Retina (tissue), 1 donor: ENCODE measurements at regions not wholly inside any gene's neighbourhood (a gene's known extent, or its start where the extent isn't known, plus 50 kb on each side); places are given as distances from the start of the nearest gene placed in this dataset.
A peak's percentile ranks its signal among the peaks of the same experiment; 100 is the strongest.
"Not testable (repeated sequence)": the region's sequence is repeated elsewhere in the genome, so short reads cannot be mapped to it uniquely, and the experiment has no call there.

Experiments used
- DNase-seq: peaks from one replicate; pipeline ENCODE4 v3.0.0-alpha.2; 2016

DNA sequence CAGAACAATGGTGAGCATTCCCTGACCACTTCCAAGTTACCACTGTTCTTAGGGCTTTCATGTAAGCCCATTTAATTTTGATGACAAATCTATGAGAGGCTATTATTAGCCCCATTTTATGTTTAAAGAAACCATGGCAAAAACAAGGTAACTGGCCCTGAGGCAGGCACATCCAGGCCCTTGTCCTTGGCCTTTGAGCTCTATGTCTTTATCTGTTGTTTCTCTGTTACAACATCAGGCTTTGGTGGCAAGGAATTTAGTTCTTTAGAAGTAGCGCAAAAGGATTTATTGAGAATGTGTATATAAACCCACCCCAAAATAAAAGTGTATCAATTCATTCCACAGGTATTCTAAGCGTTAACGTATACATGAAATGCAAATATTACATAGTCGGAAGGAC is 257.1 kb downstream of the HNMT start:
- DNase-seq: no peak

DNA sequence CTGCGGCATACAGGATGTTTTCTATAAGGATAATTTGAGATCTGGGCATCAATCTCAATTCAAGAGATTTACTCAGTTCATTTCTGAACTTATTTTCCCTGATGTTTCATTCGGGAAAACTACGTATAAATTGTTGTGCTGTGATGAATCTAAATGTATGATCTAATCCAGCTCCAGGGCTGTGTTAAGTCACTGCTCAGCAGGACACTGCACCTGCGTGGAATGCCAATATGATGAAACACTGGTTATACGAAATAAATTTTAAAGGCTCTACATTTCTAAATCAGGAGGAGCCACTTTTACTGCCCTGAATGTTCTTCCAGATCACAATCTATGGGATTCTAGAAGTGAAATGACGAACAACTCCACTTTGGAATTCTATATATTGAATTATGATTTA is 259.0 kb downstream of the HNMT start:
- no peak for DNase-seq

DNA sequence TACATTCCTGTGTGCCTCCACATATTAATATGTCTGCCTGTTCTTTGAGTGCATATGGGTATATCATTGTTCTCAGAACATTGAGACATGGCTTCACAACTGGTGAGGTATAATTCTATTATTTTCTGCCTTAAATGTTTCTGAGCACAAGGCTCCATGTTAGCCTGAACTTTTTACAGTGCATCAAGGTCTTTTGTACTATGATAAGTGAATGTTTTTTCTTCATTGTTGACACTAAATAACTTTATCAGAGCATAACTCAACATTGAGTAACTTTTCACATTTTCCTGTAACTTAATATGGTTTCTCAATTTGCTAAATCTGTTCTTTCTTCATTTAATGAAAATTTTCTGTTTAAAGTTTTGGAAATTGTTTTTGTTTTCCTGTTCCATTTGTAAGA is 262.9 kb downstream of the HNMT start:
- no peak for DNase-seq

GRCh38 chr2:138228101-138228500 is 263.8 kb downstream of the HNMT start:
- no peak for DNase-seq

DNA sequence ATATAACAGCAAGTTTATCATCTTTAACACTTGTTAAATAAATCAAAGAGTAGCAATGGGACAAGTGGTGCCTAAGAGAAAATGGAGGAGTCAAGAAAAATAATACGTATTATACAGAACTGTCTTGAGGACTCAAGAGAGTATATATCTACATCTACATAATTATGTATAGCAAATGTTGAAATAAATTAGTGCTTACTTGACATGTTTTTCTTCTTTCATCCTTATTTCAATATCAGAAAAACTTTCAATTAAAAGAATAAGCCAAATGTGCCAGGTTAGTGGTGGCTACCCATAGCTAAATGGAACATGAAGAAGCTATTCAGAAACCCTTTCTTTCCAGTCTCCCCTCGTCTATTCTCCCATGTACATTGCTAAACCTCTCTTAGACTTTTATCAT is 267.3 kb upstream of the SPOPL start:
- no peak for DNase-seq

- DNase-seq: no peak
Measured at GRCh38 chr2:138235041-138235440, 266.5 kb upstream of the SPOPL start.

DNA sequence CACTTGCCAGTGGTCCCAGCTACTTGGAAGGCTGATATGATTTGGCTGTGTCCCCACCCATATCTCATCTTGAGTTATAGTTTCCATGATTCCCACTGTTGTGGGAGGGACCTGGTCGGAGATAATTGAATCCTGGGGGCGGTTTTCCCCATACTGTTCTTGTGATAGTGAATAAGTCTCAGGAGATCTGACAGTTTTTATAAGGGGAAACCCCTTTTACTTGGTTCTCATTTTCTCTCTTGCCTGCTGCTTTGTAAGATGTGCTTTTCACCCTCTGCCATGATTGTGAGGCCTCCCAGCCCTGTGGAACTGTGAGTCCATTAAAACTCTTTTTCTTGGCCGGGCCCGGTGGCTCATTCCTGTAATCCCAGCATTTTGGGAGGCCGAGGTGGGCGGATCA is 265.4 kb upstream of the SPOPL start:
- no peak for DNase-seq

- DNase-seq: no peak
Measured at GRCh38 chr2:138237667-138238384, 263.7 kb upstream of the SPOPL start.

DNA sequence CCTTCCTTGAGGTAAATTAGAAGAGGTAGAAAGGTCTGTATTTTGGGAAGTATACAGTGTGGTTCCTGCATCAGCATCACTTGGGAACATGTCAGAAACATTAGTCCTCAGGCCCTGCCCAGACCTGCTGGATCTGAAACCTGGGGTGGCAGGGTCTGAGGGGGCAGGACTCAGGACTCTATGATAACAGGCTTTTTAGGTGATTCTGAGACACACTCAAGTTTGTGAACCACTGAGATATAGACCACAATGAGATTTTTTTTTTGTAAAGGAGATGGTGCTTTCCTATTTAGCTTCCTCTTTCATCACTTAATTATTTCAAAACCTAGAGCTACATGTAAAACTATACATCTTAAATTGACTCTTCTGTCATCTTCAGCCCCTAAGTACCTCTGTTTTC is 262.7 kb upstream of the SPOPL start:
- DNase-seq: no peak

GRCh38 chr2:138239902-138240491 is 261.6 kb upstream of the SPOPL start:
- DNase-seq: no peak

GRCh38 chr2:138243372-138243771 is 258.2 kb upstream of the SPOPL start:
- no peak for DNase-seq

DNA sequence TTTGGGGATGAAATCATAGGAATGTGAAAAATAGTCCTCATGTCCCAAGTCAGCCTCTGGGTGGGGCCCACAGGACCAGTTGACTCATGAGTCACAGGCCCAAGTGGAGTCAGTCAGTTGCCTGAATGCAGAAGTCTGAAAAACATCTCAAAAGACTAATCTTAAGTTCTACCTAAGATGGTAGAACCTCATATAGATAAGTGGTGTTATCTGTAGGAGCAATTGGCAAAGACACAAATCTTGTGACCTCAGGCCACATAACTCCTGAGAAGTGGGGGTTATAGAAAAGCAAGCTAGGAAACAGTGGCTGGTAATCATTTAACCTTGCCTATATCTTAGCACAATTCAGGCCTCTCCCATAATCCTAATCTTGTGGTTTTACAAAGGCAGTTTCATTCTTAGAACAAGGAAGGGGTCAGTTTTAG is 257.1 kb upstream of the SPOPL start:
- DNase-seq: no peak

- DNase-seq: no peak
Measured at GRCh38 chr2:138245310-138245709, 256.3 kb upstream of the SPOPL start.

GRCh38 chr2:138247302-138247701 is 254.3 kb upstream of the SPOPL start:
- no peak for DNase-seq

GRCh38 chr2:138249207-138249606 is 252.4 kb upstream of the SPOPL start:
- no peak for DNase-seq

- not testable (repeated sequence) for DNase-seq
Measured at GRCh38 chr2:138250843-138251320, 250.7 kb upstream of the SPOPL start.

DNA sequence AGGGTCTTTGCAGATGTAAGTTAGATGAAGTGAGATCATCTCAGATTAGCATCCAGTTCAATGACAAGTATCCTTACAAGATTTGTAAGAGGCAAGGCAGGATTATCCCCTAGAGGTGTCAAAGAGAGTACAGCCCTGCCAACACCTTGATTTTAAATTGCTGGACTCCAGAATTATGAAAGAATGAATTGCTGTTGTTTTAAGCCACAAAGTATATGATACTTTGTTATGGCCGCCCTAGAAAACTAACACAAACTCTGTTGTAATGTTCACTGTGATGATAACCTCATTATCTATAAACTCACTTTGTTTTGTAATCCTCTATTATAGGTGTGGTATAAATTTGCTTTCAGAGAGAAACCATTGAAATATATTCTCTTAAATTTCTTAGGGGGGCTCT is 249.0 kb upstream of the SPOPL start:
- DNase-seq: no peak

DNA sequence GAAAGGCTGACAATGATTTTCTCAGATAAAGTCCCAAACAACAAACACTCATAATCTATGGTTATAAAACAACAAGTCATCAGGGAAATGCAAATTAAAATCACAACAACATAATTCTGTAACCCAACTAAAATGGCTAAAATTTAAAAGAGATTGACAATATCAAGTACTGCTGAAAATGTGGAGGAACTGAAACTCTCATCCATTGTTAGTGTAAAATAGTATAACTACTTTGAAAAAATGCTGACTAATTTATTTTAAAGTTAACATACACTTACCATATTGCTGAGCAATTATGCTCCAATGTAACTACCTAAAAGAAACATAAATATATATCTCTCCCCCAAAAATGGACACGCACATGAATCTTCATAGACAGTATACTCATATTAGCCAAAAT is 245.9 kb upstream of the SPOPL start:
- DNase-seq: no peak

DNA sequence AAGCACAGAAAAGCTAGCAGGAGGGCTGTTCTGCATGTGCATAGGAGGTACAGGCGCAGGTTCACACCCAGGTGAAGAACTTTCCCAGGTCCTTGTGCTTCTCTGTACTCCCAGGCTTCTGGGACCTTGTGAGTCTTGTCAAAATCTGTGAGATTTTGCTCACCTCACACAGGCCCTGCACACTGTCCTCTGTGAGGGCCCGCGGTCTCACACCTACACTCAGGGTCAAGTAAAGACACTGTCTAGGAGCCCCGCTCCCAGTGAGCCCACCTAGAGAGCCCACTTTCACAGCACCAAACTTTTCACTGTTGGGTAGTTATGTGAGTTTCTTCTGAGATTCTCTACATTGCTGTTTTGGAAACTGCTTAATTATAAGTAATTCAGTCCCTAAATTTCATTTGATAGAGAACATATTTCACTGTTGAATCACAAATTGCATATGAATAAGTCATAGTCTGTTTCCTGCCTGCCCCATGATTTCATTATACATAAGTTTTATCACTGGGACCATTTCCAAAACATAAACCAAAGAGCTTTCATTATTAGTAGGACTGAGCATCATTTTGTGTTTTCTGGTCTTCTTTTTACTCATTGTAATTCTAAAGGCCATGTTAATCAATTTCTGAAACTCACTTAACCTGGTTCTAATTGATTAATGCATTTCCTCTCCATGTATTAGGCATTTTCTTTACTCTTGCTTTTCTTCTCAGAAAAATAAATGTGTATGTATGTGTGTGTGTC is 234.2 kb upstream of the SPOPL start:
- DNase-seq: no peak

DNA sequence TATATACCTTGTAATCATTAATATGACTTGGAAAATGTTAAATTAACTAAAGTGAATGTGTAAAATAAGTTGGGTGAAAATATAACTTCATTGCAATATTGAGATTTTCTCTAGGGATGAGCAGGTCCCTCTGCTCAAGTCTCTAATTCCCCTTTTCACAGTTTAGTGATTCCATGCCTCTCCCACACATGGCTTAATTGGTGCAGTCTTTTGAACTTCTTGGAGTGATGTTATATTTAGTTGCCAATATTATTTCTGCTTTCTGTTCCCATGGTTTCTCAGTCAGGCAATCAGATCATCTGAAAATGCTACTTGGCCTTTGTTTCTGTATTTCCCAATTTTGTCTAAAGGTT is 233.7 kb upstream of the SPOPL start:
- DNase-seq: no peak

- no peak for DNase-seq
Measured at GRCh38 chr2:138269765-138270164, 231.8 kb upstream of the SPOPL start.

DNA sequence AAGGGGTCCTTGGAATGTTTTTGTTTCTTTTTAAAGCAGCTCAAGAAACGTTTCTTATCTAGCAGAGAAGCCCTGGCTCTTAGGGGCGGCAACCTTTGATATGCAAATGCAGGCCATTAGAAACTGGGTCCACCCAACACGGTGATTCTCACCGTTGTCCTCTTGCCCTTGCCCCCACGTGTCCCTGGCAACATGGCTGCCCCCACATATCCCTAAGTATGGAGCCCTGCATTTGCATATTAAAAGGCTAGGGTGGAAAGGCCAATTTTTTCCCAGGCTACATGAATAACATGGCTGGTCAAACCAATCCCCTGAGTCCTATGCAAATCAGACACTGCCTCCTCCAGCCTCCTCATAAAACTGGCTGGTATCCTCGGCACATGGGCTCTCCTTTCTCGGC is 230.1 kb upstream of the SPOPL start:
- no peak for DNase-seq

- DNase-seq: peak; percentile 24
Measured at GRCh38 chr2:138272524-138273195, 228.9 kb upstream of the SPOPL start.

DNA sequence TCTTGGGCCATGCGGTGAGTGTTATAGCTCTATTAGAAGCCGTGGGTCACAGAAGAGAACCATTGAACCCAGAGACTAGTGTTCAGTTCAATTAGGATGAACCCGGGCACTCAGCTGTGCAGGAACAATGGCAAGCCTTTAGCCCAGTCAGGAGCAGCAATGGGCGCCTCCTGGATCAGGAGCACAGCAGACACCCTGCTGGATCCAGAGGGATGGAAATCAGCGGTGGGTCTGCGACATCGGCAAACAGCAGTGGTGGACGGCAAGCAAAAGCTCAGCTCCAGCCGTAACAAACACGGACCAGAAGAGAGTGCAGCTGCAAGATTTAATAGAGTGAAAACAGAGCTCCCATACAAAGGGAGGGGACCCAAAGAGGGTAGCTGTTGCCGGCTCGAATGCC is 228.3 kb upstream of the SPOPL start:
- peak; percentile 65 for DNase-seq
